ENCODE measurements at regions not wholly inside any gene's neighbourhood (a gene's known extent, or its start where the extent isn't known, plus 50 kb on each side); places are given as distances from the start of the nearest gene placed in this dataset.

DNA sequence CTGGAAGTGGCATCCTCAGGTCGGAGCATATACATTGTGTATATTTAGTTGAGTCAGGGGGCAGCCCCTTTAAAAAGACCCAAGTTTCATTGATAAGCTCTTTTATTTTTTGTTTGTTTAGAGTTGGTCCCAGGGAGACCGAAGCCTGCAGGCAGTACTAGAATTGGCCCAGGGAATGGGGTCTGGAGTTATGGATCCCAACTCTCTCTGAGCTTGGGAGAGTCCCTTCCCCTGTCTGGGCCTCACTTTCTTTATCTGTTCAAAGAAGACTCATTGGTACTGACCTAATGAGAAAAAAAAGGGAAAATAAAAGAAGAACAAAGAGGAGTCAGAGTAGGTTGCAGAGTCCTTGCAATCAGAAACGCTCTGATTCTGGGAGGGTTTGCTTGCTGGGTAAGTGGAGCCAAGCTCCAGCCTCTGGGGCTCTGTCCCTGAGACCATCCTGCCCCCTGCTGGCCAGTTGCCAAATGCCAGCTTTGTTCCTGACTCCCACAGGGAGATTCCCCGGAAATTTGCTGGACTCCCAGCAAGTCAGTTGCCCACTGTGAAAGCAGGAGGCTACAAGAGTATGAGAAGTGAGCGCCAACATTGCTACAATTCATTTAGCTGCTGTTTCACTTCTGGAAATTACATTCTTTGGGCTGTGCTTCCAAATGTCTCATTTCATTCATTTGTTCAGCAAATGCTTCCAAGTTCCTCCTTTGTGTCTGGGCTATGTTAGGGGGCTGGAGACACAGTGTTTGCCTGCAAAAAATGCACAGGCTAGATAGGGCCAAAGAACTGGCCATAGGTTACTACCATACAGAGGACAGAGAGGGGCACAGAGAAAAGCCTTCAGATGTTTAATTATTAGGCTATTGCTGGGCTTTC lies 156.2 kb downstream of the MELK start:
- DNase-seq (ENCODE audit: insufficient read length, low spot score) = peak; percentile 48
- FAIRE-seq = peak; percentile 75
- no peak for TF ChIP-seq POLR2AphosphoS5 (IDR thresholded peaks at IDR 0.05; ENCODE audit: low read depth, low read length)

DNA sequence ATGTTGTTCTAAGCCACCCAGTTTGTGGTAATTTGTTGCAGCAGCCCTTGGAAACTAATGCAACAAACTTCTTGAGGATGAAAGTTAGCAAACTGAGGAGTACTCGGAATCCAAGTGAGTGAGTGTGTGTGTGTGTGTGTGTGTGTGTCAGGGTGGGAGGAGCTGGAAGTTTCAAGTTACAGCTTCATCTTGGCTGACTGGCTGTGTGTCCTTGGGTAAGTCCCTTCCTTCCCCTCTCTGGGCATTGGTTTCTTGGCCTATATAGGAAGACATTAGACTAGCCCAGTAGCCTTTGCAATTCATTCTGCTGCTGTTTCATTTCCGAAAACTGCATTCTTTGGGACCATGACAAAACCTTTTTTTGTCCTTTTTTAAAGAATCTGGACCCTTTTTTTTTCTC lies 157.2 kb downstream of the MELK start:
- DNase-seq (ENCODE audit: insufficient read length, low spot score) (no peak), FAIRE-seq (peak; percentile 48)
- TF ChIP-seq POLR2A (IDR thresholded peaks at IDR 0.05; ENCODE audit: low read depth, low read length) (no peak), SPI1 (IDR thresholded peaks at IDR 0.05; ENCODE audit: low read depth, low read length) (no peak), POU2F2 (IDR thresholded peaks at IDR 0.05; ENCODE audit: low read depth, low read length) (no peak), TAF1 (IDR thresholded peaks at IDR 0.05; ENCODE audit: low read depth, low read length) (no peak), POLR2AphosphoS5 (IDR thresholded peaks at IDR 0.05; ENCODE audit: low read depth, low read length) (no peak), PAX5 (IDR thresholded peaks at IDR 0.05; ENCODE audit: insufficient read depth, low read length, severe bottlenecking) (no peak)

DNA sequence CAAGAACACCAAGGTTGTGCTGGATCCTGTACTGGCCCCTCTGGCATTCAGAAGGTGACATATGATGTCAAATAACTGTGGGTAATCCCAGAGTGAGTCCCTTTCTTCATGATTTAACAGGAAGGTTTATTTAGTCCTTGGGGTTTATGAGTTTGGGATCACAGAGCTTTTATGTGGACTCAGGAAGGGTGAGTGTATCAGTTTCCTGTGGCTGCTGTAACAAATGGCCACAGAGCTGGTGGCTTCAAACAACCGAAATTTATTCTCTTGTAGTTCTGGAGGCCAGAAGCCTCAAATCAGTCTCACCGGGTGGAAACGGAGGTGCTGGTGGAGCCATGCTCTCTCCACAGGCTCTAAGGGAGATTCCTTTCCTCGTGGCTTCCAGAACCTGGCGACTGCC lies 157.7 kb downstream of the MELK start:
- DNase-seq (ENCODE audit: insufficient read length, low spot score) (no peak), FAIRE-seq (no peak)
- TF ChIP-seq POU2F2 (IDR thresholded peaks at IDR 0.05; ENCODE audit: low read depth, low read length) = no peak
- TF ChIP-seq SPI1 (IDR thresholded peaks at IDR 0.05; ENCODE audit: low read depth, low read length) = no peak
- no peak for TF ChIP-seq POLR2AphosphoS5 (IDR thresholded peaks at IDR 0.05; ENCODE audit: low read depth, low read length)
- no peak for TF ChIP-seq PAX5 (IDR thresholded peaks at IDR 0.05; ENCODE audit: insufficient read depth, low read length, severe bottlenecking)
- no peak for TF ChIP-seq POLR2A (IDR thresholded peaks at IDR 0.05; ENCODE audit: low read depth, low read length)
- no peak for TF ChIP-seq TAF1 (IDR thresholded peaks at IDR 0.05; ENCODE audit: low read depth, low read length)

DNA sequence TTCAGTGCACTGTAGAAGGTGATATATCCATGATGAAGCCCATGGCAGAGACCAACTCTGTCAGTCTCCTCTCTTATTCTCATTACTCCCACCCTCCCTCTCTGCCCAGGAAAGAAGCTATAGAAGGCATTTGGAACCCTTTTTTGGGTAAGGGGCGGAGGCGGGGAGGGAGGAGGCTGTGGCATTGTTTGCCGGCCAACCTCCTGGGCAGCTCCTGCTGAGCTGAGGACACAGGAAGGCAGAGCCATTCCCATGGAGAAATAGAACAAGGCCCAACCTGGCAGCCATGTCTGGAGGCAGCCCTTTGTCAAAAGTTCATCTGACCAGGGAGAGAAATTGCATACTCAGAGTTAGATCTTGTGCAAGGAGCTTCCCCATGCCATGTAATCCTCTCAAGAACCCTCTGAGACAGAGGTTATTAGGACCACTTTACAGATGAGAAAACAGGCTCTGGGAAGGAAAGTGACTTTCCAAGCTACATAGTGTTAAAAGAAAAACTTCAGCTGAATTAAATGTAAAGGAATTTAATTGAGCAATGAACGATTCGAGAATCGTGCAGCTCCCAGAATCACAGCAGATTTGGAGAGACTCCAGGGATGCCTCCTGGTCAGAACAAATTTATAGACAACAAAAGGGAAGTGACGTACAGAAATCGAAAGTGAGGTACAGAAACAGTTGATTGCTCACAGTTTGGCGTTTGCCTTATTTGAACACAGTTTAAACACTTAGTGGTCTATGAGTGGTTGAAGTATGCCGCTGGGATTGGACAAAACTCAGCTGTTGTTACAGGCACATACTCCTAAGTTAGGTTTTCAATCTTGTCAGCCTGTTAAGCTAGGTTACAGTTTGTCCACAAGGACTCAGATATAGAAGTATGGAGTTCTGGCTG lies 158.6 kb downstream of the MELK start:
- DNase-seq (ENCODE audit: insufficient read length, low spot score) = no peak
- TF ChIP-seq PAX5 (IDR thresholded peaks at IDR 0.05; ENCODE audit: insufficient read depth, low read length, severe bottlenecking) (no peak), SPI1 (IDR thresholded peaks at IDR 0.05; ENCODE audit: low read depth, low read length) (peak; percentile 72), POLR2AphosphoS5 (IDR thresholded peaks at IDR 0.05; ENCODE audit: low read depth, low read length) (no peak)
- FAIRE-seq = peak; percentile 69

DNA sequence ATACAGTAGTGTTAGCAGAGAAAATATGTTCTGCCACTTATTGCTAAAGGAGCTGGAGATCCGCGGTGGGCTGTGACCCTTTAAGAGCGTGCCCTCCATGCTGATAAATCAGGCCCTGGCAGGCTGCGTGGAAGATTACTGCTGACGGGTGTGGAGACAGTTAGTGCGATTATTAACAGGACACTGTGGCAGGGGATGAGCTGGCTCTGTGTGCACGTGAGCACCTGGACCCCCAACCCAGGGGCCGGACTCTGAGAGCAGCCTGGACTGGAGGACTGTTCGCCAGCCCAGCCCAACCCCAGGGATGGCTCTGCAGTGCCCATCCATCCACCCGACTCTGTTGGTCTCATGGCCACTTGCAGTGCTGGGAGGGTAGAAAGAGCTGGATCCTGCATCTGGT lies 162.0 kb downstream of the MELK start:
- FAIRE-seq (no peak), DNase-seq (ENCODE audit: insufficient read length, low spot score) (no peak)
- TF ChIP-seq TAF1 (IDR thresholded peaks at IDR 0.05; ENCODE audit: low read depth, low read length) (no peak), POLR2AphosphoS5 (IDR thresholded peaks at IDR 0.05; ENCODE audit: low read depth, low read length) (no peak), POU2F2 (IDR thresholded peaks at IDR 0.05; ENCODE audit: low read depth, low read length) (no peak), POLR2A (IDR thresholded peaks at IDR 0.05; ENCODE audit: low read depth, low read length) (no peak), SPI1 (IDR thresholded peaks at IDR 0.05; ENCODE audit: low read depth, low read length) (no peak), PAX5 (IDR thresholded peaks at IDR 0.05; ENCODE audit: insufficient read depth, low read length, severe bottlenecking) (no peak)

GRCh38 chr9:36736648-36737047 lies 164.0 kb downstream of the MELK start:
- no peak for FAIRE-seq
- DNase-seq (ENCODE audit: insufficient read length, low spot score) = no peak
- TF ChIP-seq POU2F2 (IDR thresholded peaks at IDR 0.05; ENCODE audit: low read depth, low read length) (no peak), TAF1 (IDR thresholded peaks at IDR 0.05; ENCODE audit: low read depth, low read length) (no peak), POLR2A (IDR thresholded peaks at IDR 0.05; ENCODE audit: low read depth, low read length) (no peak), POLR2AphosphoS5 (IDR thresholded peaks at IDR 0.05; ENCODE audit: low read depth, low read length) (no peak), SPI1 (IDR thresholded peaks at IDR 0.05; ENCODE audit: low read depth, low read length) (no peak), PAX5 (IDR thresholded peaks at IDR 0.05; ENCODE audit: insufficient read depth, low read length, severe bottlenecking) (no peak)

DNA sequence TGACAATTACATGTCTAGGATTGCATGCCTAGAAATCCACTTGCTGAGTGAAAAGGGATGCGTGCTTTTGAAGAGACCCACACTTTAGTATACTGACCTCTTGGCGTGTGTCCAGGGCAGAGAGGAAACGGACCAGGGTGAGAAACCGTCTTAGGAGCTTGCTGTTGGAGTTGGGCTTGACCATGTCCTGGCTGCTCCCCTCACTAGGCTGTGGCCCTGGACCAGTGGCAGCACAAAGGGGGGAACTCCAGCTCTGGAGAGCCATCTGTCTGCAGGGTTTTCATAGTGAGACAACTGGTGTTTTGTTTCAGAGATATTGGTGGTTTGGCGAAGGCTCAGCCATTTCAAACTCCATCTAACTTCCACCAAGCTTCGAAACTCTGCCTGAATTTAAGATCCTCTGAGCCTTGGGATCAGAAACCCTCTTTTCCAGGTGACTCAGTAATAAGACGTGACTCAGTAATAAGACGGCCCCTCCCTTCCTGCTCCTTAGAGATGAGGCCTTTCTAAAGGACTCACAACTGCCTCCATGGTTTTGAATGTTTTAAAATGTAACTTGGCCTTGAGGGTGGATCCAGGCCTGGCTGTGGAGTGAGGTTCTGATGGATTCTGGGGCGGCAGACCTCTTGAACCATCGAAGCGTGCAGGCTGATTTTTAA lies 165.8 kb downstream of the MELK start:
- TF ChIP-seq SPI1 (IDR thresholded peaks at IDR 0.05; ENCODE audit: low read depth, low read length) (no peak), PAX5 (IDR thresholded peaks at IDR 0.05; ENCODE audit: insufficient read depth, low read length, severe bottlenecking) (no peak), POLR2AphosphoS5 (IDR thresholded peaks at IDR 0.05; ENCODE audit: low read depth, low read length) (no peak), POU2F2 (IDR thresholded peaks at IDR 0.05; ENCODE audit: low read depth, low read length) (no peak), POLR2A (IDR thresholded peaks at IDR 0.05; ENCODE audit: low read depth, low read length) (no peak), TAF1 (IDR thresholded peaks at IDR 0.05; ENCODE audit: low read depth, low read length) (no peak)

GRCh38 chr9:36739373-36740116 lies 166.8 kb downstream of the MELK start:
- FAIRE-seq (no peak), DNase-seq (ENCODE audit: insufficient read length, low spot score) (peak; percentile 33)

More for the DNA sequence above, 165.8 kb downstream of the MELK start:
- peak; percentile 38 for FAIRE-seq
- DNase-seq (ENCODE audit: insufficient read length, low spot score) = no peak

More at GRCh38 chr9:36739373-36740116, 166.8 kb downstream of the MELK start:
- TF ChIP-seq PAX5 (IDR thresholded peaks at IDR 0.05; ENCODE audit: insufficient read depth, low read length, severe bottlenecking) (no peak), TAF1 (IDR thresholded peaks at IDR 0.05; ENCODE audit: low read depth, low read length) (no peak), POLR2AphosphoS5 (IDR thresholded peaks at IDR 0.05; ENCODE audit: low read depth, low read length) (no peak), SPI1 (IDR thresholded peaks at IDR 0.05; ENCODE audit: low read depth, low read length) (no peak), POU2F2 (IDR thresholded peaks at IDR 0.05; ENCODE audit: low read depth, low read length) (no peak), POLR2A (IDR thresholded peaks at IDR 0.05; ENCODE audit: low read depth, low read length) (no peak)

Data from GM12891 (cell line).